Right lobe of liver (tissue), 4 donors: ENCODE measurements at regions not wholly inside any gene's neighbourhood (a gene's known extent, or its start where the extent isn't known, plus 50 kb on each side); places are given as distances from the start of the nearest gene placed in this dataset.

Experiments used
- POLR2A ChIP-seq: fragments of 450-650 bp; IDR thresholded peaks from one replicate; pipeline ENCODE4 v1.6.1; 2017; ENCODE audit warnings: antibody characterized with exemption, mild to moderate bottlenecking
- TF ChIP-seq, protein P1 (sequence below), 4 donors: fragments of 200-600 bp in 3 of 4; fragments of 450-650 bp in 1 of 4; IDR thresholded peaks; one replicate each; pipeline versions ENCODE4 v1.5.1 to v1.8.0; 2016 to 2022; ENCODE audit warnings: antibody characterized with exemption in 4 of 4, mild to moderate bottlenecking in 2 of 4
- donor health status: DM: no; HTN: no; CAD: no.
- donor health status: DM: no; HTN: no; CAD: no.
- donor health status: DM: no; HTN: yes; CAD: no.

DNA sequence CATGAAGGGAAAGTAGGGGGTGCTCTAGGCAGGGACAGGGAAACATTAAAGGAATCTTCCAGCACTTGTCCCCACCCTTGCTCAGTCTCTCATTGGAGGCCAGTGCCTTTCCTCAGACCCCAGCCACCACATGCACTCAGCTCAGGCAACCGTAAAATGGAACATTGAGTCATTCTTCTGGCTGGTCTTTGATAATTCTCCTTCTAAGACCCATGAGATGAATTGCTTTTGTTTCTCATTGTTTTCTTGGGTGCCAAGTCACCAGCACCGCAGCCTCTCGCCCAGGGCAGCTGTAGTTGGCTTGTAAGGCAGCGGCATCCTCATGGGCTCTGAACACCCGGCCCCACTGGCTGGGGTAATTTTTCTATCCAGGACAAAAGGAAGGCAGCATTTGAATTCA lies 108.2 kb downstream of the PHETA1 start:
- TF ChIP-seq, protein P1, sequence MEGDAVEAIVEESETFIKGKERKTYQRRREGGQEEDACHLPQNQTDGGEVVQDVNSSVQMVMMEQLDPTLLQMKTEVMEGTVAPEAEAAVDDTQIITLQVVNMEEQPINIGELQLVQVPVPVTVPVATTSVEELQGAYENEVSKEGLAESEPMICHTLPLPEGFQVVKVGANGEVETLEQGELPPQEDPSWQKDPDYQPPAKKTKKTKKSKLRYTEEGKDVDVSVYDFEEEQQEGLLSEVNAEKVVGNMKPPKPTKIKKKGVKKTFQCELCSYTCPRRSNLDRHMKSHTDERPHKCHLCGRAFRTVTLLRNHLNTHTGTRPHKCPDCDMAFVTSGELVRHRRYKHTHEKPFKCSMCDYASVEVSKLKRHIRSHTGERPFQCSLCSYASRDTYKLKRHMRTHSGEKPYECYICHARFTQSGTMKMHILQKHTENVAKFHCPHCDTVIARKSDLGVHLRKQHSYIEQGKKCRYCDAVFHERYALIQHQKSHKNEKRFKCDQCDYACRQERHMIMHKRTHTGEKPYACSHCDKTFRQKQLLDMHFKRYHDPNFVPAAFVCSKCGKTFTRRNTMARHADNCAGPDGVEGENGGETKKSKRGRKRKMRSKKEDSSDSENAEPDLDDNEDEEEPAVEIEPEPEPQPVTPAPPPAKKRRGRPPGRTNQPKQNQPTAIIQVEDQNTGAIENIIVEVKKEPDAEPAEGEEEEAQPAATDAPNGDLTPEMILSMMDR (IDR thresholded peaks at IDR 0.05) = no peak
- no peak for TF ChIP-seq POLR2A
